ENCODE measurements at regions not wholly inside any gene's neighbourhood (a gene's known extent, or its start where the extent isn't known, plus 50 kb on each side); places are given as distances from the start of the nearest gene placed in this dataset.

- TF ChIP-seq, protein P1, sequence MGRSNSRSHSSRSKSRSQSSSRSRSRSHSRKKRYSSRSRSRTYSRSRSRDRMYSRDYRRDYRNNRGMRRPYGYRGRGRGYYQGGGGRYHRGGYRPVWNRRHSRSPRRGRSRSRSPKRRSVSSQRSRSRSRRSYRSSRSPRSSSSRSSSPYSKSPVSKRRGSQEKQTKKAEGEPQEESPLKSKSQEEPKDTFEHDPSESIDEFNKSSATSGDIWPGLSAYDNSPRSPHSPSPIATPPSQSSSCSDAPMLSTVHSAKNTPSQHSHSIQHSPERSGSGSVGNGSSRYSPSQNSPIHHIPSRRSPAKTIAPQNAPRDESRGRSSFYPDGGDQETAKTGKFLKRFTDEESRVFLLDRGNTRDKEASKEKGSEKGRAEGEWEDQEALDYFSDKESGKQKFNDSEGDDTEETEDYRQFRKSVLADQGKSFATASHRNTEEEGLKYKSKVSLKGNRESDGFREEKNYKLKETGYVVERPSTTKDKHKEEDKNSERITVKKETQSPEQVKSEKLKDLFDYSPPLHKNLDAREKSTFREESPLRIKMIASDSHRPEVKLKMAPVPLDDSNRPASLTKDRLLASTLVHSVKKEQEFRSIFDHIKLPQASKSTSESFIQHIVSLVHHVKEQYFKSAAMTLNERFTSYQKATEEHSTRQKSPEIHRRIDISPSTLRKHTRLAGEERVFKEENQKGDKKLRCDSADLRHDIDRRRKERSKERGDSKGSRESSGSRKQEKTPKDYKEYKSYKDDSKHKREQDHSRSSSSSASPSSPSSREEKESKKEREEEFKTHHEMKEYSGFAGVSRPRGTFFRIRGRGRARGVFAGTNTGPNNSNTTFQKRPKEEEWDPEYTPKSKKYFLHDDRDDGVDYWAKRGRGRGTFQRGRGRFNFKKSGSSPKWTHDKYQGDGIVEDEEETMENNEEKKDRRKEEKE (IDR thresholded peaks at IDR 0.05) = no peak
- no peak for TF ChIP-seq CHD2 (IDR thresholded peaks at IDR 0.05; ENCODE audit: borderline replicate concordance, low read depth, low read length)
- TF ChIP-seq, protein P2, sequence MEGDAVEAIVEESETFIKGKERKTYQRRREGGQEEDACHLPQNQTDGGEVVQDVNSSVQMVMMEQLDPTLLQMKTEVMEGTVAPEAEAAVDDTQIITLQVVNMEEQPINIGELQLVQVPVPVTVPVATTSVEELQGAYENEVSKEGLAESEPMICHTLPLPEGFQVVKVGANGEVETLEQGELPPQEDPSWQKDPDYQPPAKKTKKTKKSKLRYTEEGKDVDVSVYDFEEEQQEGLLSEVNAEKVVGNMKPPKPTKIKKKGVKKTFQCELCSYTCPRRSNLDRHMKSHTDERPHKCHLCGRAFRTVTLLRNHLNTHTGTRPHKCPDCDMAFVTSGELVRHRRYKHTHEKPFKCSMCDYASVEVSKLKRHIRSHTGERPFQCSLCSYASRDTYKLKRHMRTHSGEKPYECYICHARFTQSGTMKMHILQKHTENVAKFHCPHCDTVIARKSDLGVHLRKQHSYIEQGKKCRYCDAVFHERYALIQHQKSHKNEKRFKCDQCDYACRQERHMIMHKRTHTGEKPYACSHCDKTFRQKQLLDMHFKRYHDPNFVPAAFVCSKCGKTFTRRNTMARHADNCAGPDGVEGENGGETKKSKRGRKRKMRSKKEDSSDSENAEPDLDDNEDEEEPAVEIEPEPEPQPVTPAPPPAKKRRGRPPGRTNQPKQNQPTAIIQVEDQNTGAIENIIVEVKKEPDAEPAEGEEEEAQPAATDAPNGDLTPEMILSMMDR (IDR thresholded peaks at IDR 0.05 in 2 of 3, conservative IDR thresholded peaks at IDR 0.05 in 1 of 3; ENCODE audit: control insufficient read depth in 2 of 3, extremely low read depth in 1 of 3, insufficient read depth in 1 of 3, low read depth in 3 of 3, low read length in 3 of 3) = no peak
These were observed 568.8 kb downstream of the POM121L12 start for GRCh38 chr7:53604201-53604600.

Measured in GM12878 (cell line).